ENCODE measurements at regions not wholly inside any gene's neighbourhood (a gene's known extent, or its start where the extent isn't known, plus 50 kb on each side); places are given as distances from the start of the nearest gene placed in this dataset.

GRCh38 chr3:170636400-170636973 is 50.6 kb upstream of the SLC7A14 start:
- DNase-seq (ENCODE audit: low spot score in 2 of 2) = no peak
- no peaks in the 10 kb centered on the region for H3K27me3 ChIP-seq
- no peaks in the 10 kb centered on the region for H3K36me3 ChIP-seq
- H3K4me1 ChIP-seq = no peaks in the 10 kb centered on the region
- H3K4me3 ChIP-seq = no peak overlapping the region
- no peak for TF ChIP-seq CTCF (IDR thresholded peaks at IDR 0.05)
- TF ChIP-seq POLR2A (IDR thresholded peaks at IDR 0.05) = no peak
- TF ChIP-seq POLR2AphosphoS5 (IDR thresholded peaks at IDR 0.05) = no peak
- no peaks in the 10 kb centered on the region for H3K9me3 ChIP-seq
- no peak overlapping the region for H3K27ac ChIP-seq
- intact Hi-C loops (cut with DNase I; ENCODE audit: low total_unique reads) = no loop called here

Measured in breast epithelium (tissue), 4 donors.